DMS153 (cell line): ENCODE measurements at regions not wholly inside any gene's neighbourhood (a gene's known extent, or its start where the extent isn't known, plus 50 kb on each side); places are given as distances from the start of the nearest gene placed in this dataset.
"Not testable (repeated sequence)": the region's sequence is repeated elsewhere in the genome, so short reads cannot be mapped to it uniquely, and the experiment has no call there.

ENCODE experiments used
- DNase-seq: peaks from one replicate; lab custom pipeline; 2025; lab: John Stamatoyannopoulos, UW

GRCh38 chrX:98065151-98065550 lies 1181.4 kb downstream of the RPA4 start:
- peak; percentile 31 for DNase-seq

GRCh38 chrX:98067611-98068010 lies 1183.9 kb downstream of the RPA4 start:
- DNase-seq = no peak

- peak; percentile 26 for DNase-seq
Measured at GRCh38 chrX:98068024-98068580, 1184.4 kb downstream of the RPA4 start.

- no peak for DNase-seq
Measured at GRCh38 chrX:98071331-98071730, 1187.6 kb downstream of the RPA4 start.

GRCh38 chrX:98077440-98077839 lies 1193.7 kb downstream of the RPA4 start:
- DNase-seq = no peak

- no peak for DNase-seq
Measured at GRCh38 chrX:98111684-98112083, 1228.0 kb downstream of the RPA4 start.

GRCh38 chrX:98114021-98114420 lies 1230.3 kb downstream of the RPA4 start:
- DNase-seq = no peak

GRCh38 chrX:98141466-98141865 lies 1257.8 kb downstream of the RPA4 start:
- no peak for DNase-seq

GRCh38 chrX:98191003-98191402 lies 1307.3 kb downstream of the RPA4 start:
- DNase-seq = no peak

GRCh38 chrX:98194036-98194435 lies 1310.3 kb downstream of the RPA4 start:
- no peak for DNase-seq

- no peak for DNase-seq
Measured at GRCh38 chrX:98203800-98204199, 1320.1 kb downstream of the RPA4 start.

- DNase-seq = no peak
Measured at GRCh38 chrX:98207947-98208346, 1324.2 kb downstream of the RPA4 start.

- no peak for DNase-seq
Measured at GRCh38 chrX:98231003-98231402, 1347.3 kb downstream of the RPA4 start.

- DNase-seq = not testable (repeated sequence)
Measured at GRCh38 chrX:98240061-98240460, 1356.4 kb downstream of the RPA4 start.

GRCh38 chrX:98263135-98263534 lies 1379.4 kb downstream of the RPA4 start:
- DNase-seq = no peak

- no peak for DNase-seq
Measured at GRCh38 chrX:98289726-98290125, 1406.0 kb downstream of the RPA4 start.

- no peak for DNase-seq
Measured at GRCh38 chrX:98294310-98294709, 1410.6 kb downstream of the RPA4 start.

GRCh38 chrX:98296129-98296528 lies 1412.4 kb downstream of the RPA4 start:
- DNase-seq = no peak

- no peak for DNase-seq
Measured at GRCh38 chrX:98299785-98300184, 1416.1 kb downstream of the RPA4 start.

GRCh38 chrX:98300536-98300935 lies 1416.8 kb downstream of the RPA4 start:
- not testable (repeated sequence) for DNase-seq

GRCh38 chrX:98331407-98331806 lies 1447.7 kb downstream of the RPA4 start:
- no peak for DNase-seq

GRCh38 chrX:98338544-98338943 lies 1454.8 kb downstream of the RPA4 start:
- DNase-seq = no peak

GRCh38 chrX:98350940-98351339 lies 1467.2 kb downstream of the RPA4 start:
- no peak for DNase-seq

GRCh38 chrX:98357146-98357545 lies 1473.4 kb downstream of the RPA4 start:
- no peak for DNase-seq

- no peak for DNase-seq
Measured at GRCh38 chrX:98362630-98363029, 1478.9 kb downstream of the RPA4 start.
